CD4-positive, alpha-beta T cell treated with Interferon gamma for 1 hour (primary cell): ENCODE measurements at regions not wholly inside any gene's neighbourhood (a gene's known extent, or its start where the extent isn't known, plus 50 kb on each side); places are given as distances from the start of the nearest gene placed in this dataset.

Experiments
- DNase-seq: peaks from one replicate; pipeline ENCODE4 v3.0.0-alpha.2; 2020

DNA sequence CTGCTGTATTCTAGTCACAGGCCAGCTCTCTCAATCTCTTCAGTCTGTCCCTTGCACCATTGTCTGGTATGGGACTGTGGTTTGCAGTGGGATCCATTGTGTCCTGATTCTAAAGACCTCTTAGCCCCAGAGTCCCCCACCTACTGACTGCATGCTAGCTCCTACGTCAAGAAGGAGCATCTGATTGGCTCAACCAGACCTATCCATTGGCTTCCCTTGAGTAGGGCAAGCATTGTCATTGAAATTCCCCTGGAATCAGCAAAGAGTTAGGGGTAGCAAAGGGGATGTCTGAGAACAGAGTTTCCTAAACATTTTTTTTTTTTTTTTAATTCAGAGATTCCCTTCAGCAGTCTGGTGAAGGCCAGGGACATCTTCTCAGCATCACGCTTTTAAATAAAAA lies 175.3 kb upstream of the MPHOSPH6 start:
- DNase-seq: no peak

GRCh38 chr16:82344157-82344556 lies 174.1 kb upstream of the MPHOSPH6 start:
- no peak for DNase-seq

GRCh38 chr16:82341146-82341669 lies 171.2 kb upstream of the MPHOSPH6 start:
- DNase-seq: no peak

- DNase-seq: no peak
Measured at GRCh38 chr16:82340531-82340930, 170.5 kb upstream of the MPHOSPH6 start.

DNA sequence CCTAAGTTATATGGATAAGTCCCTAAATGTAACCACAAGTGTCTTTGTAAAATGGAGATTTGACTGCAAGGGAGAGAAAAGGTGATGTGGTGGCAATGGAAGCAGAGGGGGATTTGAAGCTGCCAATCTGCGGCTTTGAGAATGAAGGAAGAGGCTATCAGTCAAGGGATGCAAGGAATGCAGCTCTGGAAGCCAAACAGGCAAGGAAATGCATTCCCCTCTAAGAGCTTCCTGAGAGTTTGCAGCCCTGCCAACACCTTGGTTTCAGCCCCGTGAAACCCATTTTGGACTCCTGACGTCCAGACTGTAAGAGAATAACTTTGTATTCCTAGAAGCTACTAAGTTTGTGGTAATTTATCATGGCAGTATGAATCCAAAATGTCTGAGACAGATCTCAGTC lies 167.3 kb upstream of the MPHOSPH6 start:
- DNase-seq: no peak

DNA sequence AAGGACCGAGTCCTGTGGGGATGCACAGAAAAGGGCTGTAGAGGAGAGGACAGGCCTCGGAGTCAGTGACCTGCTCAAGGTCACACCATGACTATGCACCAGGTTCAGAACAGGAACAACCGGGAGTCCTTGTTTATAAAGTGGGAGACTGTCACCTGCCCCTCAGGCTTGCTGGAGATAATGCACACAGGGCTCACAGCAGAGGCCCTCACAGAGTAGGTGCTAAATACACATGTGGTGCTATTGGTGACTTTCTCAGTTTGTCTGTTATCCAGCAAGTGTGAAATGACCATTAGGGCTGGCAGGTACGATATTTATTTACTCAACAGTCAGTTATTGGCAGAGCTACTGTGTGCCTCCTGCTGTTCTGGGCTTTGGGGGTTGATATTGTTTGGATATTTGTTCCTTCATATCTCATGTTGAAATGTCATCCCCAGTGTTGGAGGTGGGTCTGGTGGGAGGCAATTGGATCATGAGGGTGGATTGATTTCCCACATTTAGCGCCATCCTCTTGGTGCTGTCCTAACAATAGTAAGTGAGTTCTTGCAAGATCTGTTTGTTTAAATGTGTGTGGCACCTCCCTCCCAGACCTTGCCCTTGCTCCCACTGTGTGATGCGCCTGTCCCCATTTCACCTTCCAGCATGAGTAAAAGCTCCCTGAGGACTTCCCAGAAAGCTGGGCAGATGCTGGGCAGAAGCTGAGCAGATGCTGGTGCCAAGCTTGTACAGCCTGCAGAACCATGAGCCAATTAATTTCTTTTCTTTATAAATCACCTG lies 162.1 kb upstream of the MPHOSPH6 start:
- DNase-seq: no peak

DNA sequence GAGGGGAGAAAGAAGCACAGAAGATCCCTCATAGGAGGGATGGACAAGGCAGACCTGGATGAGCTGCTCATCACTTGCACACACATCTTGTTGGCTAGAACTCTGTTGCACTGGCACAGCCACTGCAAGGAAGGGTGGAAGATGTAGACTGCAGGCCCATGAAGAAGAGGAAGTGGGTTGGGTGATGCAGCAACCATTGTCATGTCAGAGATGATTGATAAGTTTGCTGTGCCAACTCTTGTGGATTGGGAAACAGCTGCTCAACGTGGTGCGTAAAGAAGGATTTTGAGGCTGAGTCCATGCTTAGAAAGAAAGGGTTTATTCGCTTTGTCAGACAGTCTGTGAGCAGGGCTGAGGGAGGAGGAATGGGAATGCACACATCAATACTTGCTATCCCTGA lies 161.4 kb upstream of the MPHOSPH6 start:
- DNase-seq: no peak

DNA sequence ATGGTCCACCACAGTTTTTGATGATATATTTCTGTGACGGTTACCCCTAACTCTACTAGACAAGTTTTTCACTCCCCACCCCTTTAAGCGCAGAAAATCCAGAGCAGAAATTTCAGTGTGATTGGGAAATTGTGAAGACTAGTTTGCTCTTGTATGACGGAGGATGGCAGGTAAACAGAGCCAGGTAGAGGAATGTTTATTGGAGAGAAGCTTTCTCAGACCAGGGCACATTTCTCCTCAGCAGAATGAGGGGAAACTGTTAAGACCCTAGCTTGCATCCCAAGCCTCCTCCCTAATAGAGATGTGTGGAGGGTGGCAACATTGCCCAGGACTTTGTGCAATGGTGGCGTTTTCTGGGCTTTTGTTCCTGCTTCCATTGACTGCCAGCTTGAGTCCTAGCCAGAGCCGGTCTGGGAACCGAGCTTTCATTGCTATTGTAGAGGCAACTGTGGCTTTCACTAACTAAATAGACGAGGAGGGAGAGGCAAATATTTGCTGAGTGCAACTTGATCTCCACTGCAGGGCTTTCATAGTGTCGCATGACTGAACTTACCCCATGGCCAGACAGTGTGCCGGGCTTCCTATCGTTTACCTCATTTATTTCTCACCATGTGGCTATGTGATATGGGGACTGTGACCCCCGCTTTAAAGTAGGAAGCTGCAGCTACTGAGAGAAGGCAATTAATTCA lies 159.6 kb upstream of the MPHOSPH6 start:
- DNase-seq: no peak

- no peak for DNase-seq
Measured at GRCh38 chr16:82328881-82329469, 159.0 kb upstream of the MPHOSPH6 start.

DNA sequence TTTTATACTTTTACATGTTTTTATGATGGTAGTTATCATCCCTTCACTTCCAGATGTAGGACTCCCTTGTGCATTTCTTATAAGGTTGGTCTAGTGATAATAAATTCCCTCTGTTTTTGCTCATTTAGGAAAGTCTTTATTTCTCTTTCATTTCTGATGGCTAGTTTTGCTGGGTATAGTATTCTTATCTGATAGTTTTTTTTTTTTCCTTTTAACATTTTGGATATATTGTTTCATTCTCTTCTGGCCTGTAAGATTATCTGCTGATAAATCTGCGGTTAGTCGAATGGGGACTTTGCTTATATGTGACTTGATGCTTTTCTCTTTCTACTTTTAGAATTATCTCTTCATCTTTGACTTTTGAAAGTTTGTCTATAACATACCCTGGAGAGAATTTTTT lies 153.1 kb upstream of the MPHOSPH6 start:
- DNase-seq: no peak

DNA sequence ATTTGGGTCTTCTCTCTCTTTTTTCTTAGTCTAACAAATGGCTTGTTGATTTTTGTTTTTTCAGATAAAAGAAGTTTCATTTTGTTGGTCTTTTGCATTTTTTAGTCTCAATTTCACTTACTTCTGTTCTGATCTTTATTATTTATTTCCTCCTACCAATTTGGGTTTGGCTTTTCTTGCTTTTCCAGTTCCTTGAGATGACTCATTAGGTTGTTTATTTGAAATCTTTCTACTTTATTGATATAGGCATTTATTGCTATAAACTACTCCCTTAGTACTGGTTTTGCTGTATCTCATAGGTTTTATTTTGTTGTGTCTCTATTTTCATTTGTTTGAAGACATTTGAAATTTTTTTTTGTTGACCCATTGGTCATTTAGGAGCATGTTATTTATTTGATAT lies 152.2 kb upstream of the MPHOSPH6 start:
- DNase-seq: no peak

GRCh38 chr16:82319038-82319437 lies 149.0 kb upstream of the MPHOSPH6 start:
- no peak for DNase-seq

GRCh38 chr16:82317411-82318167 lies 147.6 kb upstream of the MPHOSPH6 start:
- no peak for DNase-seq

GRCh38 chr16:82313754-82314153 lies 143.7 kb upstream of the MPHOSPH6 start:
- no peak for DNase-seq

GRCh38 chr16:82311528-82311927 lies 141.5 kb upstream of the MPHOSPH6 start:
- DNase-seq: no peak

DNA sequence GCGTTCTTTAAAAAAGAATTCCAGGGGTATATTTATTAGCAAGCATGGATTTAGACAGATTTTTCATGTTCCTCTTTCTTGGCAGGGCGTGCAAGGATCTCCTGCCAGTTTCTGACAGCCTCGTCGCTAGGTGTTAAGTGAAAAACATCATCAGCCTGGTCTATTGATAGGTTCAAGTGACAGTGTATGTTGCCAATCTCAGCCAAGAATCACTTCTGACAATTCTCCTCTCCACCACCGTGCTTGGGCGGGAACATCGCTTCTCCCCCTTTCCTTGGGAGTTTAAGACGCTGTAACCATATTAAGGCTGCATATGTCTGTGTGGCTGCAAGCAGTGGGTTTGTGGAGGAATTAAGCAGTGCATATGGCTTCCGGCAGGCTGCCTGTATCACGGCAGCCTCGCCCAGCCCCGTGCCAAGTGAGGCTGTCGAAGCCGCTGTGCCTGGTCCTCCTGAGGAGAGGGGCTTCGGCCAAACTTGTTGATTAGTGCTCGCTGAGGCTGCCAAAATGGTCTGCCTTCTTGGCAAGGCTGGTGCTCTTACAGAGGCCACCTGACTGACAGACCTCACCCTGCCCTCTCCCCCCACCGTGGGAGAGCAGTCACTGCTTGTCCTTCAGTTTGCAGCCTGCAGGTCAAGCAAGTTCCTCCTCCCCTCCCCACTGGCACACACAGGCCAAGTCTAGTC lies 132.2 kb upstream of the MPHOSPH6 start:
- DNase-seq: no peak

DNA sequence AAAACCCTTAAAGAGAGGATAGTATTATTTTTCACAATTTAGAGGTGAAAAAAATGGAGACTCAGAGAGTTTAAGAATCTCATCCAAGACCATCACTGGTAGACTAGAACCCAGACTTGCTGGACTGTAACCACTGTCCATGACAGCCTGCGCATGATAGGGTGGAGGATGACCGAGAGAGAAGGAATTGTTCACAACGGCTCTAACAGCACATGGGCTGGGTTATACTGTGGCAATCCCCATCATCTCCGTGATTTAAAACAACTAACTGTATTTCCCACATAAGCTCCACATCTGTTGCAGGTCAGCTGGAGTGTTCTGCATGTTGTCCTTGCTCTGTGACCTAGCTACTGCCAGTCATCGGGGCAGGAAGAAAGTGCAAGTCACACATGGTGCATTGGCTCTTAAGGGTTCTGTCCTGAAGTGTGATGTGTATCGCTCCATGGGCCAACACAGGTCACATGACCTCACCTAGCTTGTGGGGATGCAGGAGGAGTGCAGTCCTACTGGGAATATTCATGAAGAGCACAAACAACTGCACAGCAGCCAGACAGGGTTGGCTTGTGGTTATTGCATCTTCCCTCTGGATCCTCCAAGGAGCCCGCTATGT lies 131.2 kb upstream of the MPHOSPH6 start:
- DNase-seq: no peak

- no peak for DNase-seq
Measured at GRCh38 chr16:82300374-82300951, 130.4 kb upstream of the MPHOSPH6 start.

- DNase-seq: no peak
Measured at GRCh38 chr16:82298472-82298871, 128.4 kb upstream of the MPHOSPH6 start.

- DNase-seq: no peak
Measured at GRCh38 chr16:82295290-82296201, 125.5 kb upstream of the MPHOSPH6 start.

- DNase-seq: no peak
Measured at GRCh38 chr16:82293671-82294070, 123.6 kb upstream of the MPHOSPH6 start.
